ENCODE measurements at regions not wholly inside any gene's neighbourhood (a gene's known extent, or its start where the extent isn't known, plus 50 kb on each side); places are given as distances from the start of the nearest gene placed in this dataset.

DNA sequence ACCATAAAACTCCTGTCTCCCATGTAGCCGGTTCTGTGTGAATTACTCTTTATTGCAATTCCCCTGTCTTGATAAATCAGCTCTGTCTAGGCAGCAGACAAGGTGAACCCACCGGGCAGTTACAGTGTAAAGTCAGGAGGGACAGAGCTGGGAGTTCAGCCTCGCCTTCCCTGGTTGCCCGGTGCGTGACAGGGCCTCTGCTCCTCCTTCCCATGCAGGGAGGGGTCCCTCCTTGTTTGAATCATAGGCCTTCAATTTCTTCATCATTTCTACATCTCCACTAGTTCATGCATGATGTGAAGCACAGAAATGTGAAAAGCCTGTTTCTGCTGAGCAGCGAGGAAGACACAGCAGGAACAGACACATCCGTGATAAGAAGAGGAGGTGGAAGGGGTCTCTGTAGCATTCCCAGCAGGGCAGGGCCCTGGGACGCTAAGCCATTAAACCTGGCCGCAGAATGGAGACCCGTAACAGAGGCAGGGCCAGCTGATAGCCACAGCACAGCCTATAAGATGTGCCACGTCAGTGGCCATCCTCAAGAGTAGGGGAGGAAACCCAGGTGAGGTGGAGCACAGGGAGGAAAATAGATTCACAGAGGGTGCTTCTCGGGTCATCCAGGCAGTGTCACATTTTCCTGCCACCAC lies 106.7 kb upstream of the CST7 start:
- TF ChIP-seq, protein P1, sequence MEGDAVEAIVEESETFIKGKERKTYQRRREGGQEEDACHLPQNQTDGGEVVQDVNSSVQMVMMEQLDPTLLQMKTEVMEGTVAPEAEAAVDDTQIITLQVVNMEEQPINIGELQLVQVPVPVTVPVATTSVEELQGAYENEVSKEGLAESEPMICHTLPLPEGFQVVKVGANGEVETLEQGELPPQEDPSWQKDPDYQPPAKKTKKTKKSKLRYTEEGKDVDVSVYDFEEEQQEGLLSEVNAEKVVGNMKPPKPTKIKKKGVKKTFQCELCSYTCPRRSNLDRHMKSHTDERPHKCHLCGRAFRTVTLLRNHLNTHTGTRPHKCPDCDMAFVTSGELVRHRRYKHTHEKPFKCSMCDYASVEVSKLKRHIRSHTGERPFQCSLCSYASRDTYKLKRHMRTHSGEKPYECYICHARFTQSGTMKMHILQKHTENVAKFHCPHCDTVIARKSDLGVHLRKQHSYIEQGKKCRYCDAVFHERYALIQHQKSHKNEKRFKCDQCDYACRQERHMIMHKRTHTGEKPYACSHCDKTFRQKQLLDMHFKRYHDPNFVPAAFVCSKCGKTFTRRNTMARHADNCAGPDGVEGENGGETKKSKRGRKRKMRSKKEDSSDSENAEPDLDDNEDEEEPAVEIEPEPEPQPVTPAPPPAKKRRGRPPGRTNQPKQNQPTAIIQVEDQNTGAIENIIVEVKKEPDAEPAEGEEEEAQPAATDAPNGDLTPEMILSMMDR (IDR thresholded peaks at IDR 0.05) = no peak
- no peak for TF ChIP-seq POLR2A (IDR thresholded peaks at IDR 0.05)

Data from ovary (tissue), 3 donors.